ENCODE measurements at regions not wholly inside any gene's neighbourhood (a gene's known extent, or its start where the extent isn't known, plus 50 kb on each side); places are given as distances from the start of the nearest gene placed in this dataset.

- H3K79me2 ChIP-seq (ENCODE audit: insufficient read depth, low read length): no peaks in the 10 kb centered on the region
- H3K27ac ChIP-seq (ENCODE audit: low read depth in 1 of 2, low read length in 2 of 2): peak overlapping the region; percentile 84 to 90
- WGBS (ENCODE audit: insufficient coverage): no CpG with 5 or more reads among the region's 10 CpGs
- Mint-ChIP-seq H3K4me1 (peaks cover 42% of the 10 kb centered on the region), H3K27ac (peak overlapping the region in 6 of 7 donors; percentile 97 to 99 (median 98)), H3K36me3 (peaks cover 2 to 3% of the 10 kb centered on the region in 2 donors), H3K4me3 (peak overlapping the region; percentile 58 to 67), H3K27me3 (ENCODE audit: low read depth in 3 of 3) (peaks cover 0 to 2% (median 1%) of the 10 kb centered on the region in 3 donors), H3K9me3 (peaks cover 0 to 5% (median 2%) of the 10 kb centered on the region in 7 donors)
- H3K4me2 ChIP-seq (replicated peaks; ENCODE audit: extremely low read depth, low read length, poor library complexity, severe bottlenecking): peak overlapping the region; percentile 64
- peak overlapping the region; percentile 45 for H3K9ac ChIP-seq (ENCODE audit: insufficient read depth, low read length, poor library complexity, severe bottlenecking)
- no peaks in the 10 kb centered on the region for H4K20me1 ChIP-seq (ENCODE audit: insufficient read depth, low read length)
- intact Hi-C loops (cut with micrococcal nuclease): loop anchor here (5.0 to 10.0 kb wide), 4 partner anchors 34 to 84 kb away; no protein-coding TSS in a partner anchor
- H3K27me3 ChIP-seq (ENCODE audit: control insufficient read depth in 2 of 2, insufficient read depth in 2 of 2, low read length in 2 of 2): no peaks in the 10 kb centered on the region
- H3K9me3 ChIP-seq (replicated peaks in 1 of 2; ENCODE audit: control insufficient read depth in 1 of 2, insufficient read depth in 1 of 2, low read length in 2 of 2): peaks cover 0 to 4% of the 10 kb centered on the region in 2 donors
- no peaks in the 10 kb centered on the region for H3K36me3 ChIP-seq (replicated peaks in 1 of 2; ENCODE audit: control insufficient read depth in 1 of 2, insufficient read depth in 2 of 2, low read length in 2 of 2)
- TF ChIP-seq CTCF (IDR thresholded peaks at IDR 0.05): no peak
- H2AFZ ChIP-seq (ENCODE audit: insufficient read depth, low read depth, low read length, poor library complexity, severe bottlenecking): no peak overlapping the region
- peak; percentile 88 to 96 (median 95) for DNase-seq
- H3K4me1 ChIP-seq (ENCODE audit: control insufficient read depth in 1 of 2, insufficient read depth in 2 of 2, low read length in 2 of 2): peaks cover 69 to 79% of the 10 kb centered on the region in 2 donors
- peak overlapping the region in 1 of 3 experiments; percentile 59 for H3K4me3 ChIP-seq (replicated peaks in 1 of 3; ENCODE audit: low read depth in 2 of 3, low read length in 3 of 3)
Measured at GRCh38 chr3:101936419-101937356, 87.4 kb downstream of the NFKBIZ start.

- Mint-ChIP-seq H3K27ac (no peak overlapping the region), H3K4me1 (peaks cover 42% of the 10 kb centered on the region), H3K4me3 (no peak overlapping the region), H3K36me3 (peaks cover under 1 to 3% of the 10 kb centered on the region in 2 donors), H3K9me3 (peaks cover 0 to 5% (median 2%) of the 10 kb centered on the region in 7 donors), H3K27me3 (ENCODE audit: low read depth in 3 of 3) (no peaks in the 10 kb centered on the region)
- H3K9ac ChIP-seq (ENCODE audit: insufficient read depth, low read length, poor library complexity, severe bottlenecking): no peak overlapping the region
- H3K27ac ChIP-seq (ENCODE audit: low read depth in 1 of 2, low read length in 2 of 2): peak overlapping the region in 1 of 2 donors; percentile 70
- no CpG with 5 or more reads among the region's 2 CpGs for WGBS (ENCODE audit: insufficient coverage)
- peak overlapping the region; percentile 29 for H3K4me2 ChIP-seq (replicated peaks; ENCODE audit: extremely low read depth, low read length, poor library complexity, severe bottlenecking)
- H3K79me2 ChIP-seq (ENCODE audit: insufficient read depth, low read length): no peaks in the 10 kb centered on the region
- H2AFZ ChIP-seq (ENCODE audit: insufficient read depth, low read depth, low read length, poor library complexity, severe bottlenecking): no peak overlapping the region
- H4K20me1 ChIP-seq (ENCODE audit: insufficient read depth, low read length): no peaks in the 10 kb centered on the region
- peaks cover 85 to 96% of the 10 kb centered on the region in 2 donors for H3K4me1 ChIP-seq (ENCODE audit: control insufficient read depth in 1 of 2, insufficient read depth in 2 of 2, low read length in 2 of 2)
- DNase-seq: peak; percentile 25 to 70 (median 56)
- H3K9me3 ChIP-seq (replicated peaks in 1 of 2; ENCODE audit: control insufficient read depth in 1 of 2, insufficient read depth in 1 of 2, low read length in 2 of 2): peaks cover 0 to 4% of the 10 kb centered on the region in 2 donors
- peak overlapping the region in 1 of 3 experiments; percentile 37 for H3K4me3 ChIP-seq (replicated peaks in 1 of 3; ENCODE audit: low read depth in 2 of 3, low read length in 3 of 3)
- no peaks in the 10 kb centered on the region for H3K36me3 ChIP-seq (replicated peaks in 1 of 2; ENCODE audit: control insufficient read depth in 1 of 2, insufficient read depth in 2 of 2, low read length in 2 of 2)
- H3K27me3 ChIP-seq (ENCODE audit: control insufficient read depth in 2 of 2, insufficient read depth in 2 of 2, low read length in 2 of 2): no peaks in the 10 kb centered on the region
- intact Hi-C loops (cut with micrococcal nuclease): loop anchor here (5.0 to 10.0 kb wide), 4 partner anchors 36 to 86 kb away; no protein-coding TSS in a partner anchor
- TF ChIP-seq CTCF (IDR thresholded peaks at IDR 0.05): no peak
Measured at GRCh38 chr3:101938262-101938847, 89.0 kb downstream of the NFKBIZ start.
